Tibial nerve (tissue), 4 donors: ENCODE measurements at regions not wholly inside any gene's neighbourhood (a gene's known extent, or its start where the extent isn't known, plus 50 kb on each side); places are given as distances from the start of the nearest gene placed in this dataset.
A peak's percentile ranks its signal among the peaks of the same experiment; 100 is the strongest.

Source experiments
- DNase-seq, 2 donors: peaks; one replicate each; pipeline ENCODE4 v3.0.0-alpha.2; 2019; ENCODE audit warnings: low spot score in 2 of 2
- H3K27ac ChIP-seq, 4 donors: fragments of 200-600 bp; sonication (generic) in 3 of 4; one replicate each; pipeline ENCODE4 v1.5.1; 2017 to 2019; ENCODE audit warnings: mild to moderate bottlenecking in 1 of 4
- H3K27me3 ChIP-seq, 2 donors: fragments of 200-600 bp; sonication (generic) in 1 of 2; one replicate each; pipeline versions ENCODE4 v1.5.1 to v1.6.0; 2017 to 2019
- H3K36me3 ChIP-seq, 3 donors: fragments of 200-600 bp; sonication (generic); one replicate each; pipeline ENCODE4 v1.5.1; 2018 to 2019
- H3K4me1 ChIP-seq, 4 donors: fragments of 200-600 bp; sonication (generic) in 3 of 4; one replicate each; pipeline ENCODE4 v1.5.1; 2017 to 2019
- H3K4me3 ChIP-seq, 4 donors: fragments of 200-600 bp; sonication (generic) in 3 of 4; one replicate each; pipeline ENCODE4 v1.5.1; 2017 to 2019; ENCODE audit warnings: mild to moderate bottlenecking in 1 of 4, moderate library complexity in 1 of 4
- H3K9me3 ChIP-seq, 4 donors: fragments of 200-600 bp; sonication (generic) in 3 of 4; one replicate each; pipeline ENCODE4 v1.5.1; 2017 to 2019
- EP300 ChIP-seq, 2 donors: sonication (generic); formaldehyde crosslinking; IDR thresholded peaks; one replicate each; pipeline ENCODE4 v1.6.1; 2017; ENCODE audit warnings: antibody characterized with exemption in 2 of 2, mild to moderate bottlenecking in 1 of 2
- POLR2A ChIP-seq, 2 donors: fragments of 450-650 bp; IDR thresholded peaks; one replicate each; pipeline ENCODE4 v1.6.1; 2017; ENCODE audit warnings: antibody characterized with exemption in 2 of 2, mild to moderate bottlenecking in 2 of 2, moderate library complexity in 2 of 2
- WGBS, 2 donors: methylation state at CpG; one replicate each; pipeline ENCODE4 v1.1.5; 2018; 5-methylcytosine and 5-hydroxymethylcytosine counted together
- TF ChIP-seq, protein P1 (sequence below), 5 experiments: fragments of 200-600 bp in 3 of 5; fragments of 450-650 bp in 2 of 5; sonication (generic) in 3 of 5; IDR thresholded peaks; one replicate each; pipeline ENCODE4 v1.5.1; 2016 to 2019; ENCODE audit warnings: antibody characterized with exemption in 5 of 5, mild to moderate bottlenecking in 3 of 5, moderate library complexity in 2 of 5

GRCh38 chr16:87064731-87065445, 252.3 kb downstream of the C16orf95 start:
- Histone ChIP-seq H3K4me1 (peaks cover 0 to 15% (median 0%) of the 10 kb centered on the region in 4 donors), H3K36me3 (no peaks in the 10 kb centered on the region), H3K9me3 (no peaks in the 10 kb centered on the region), H3K4me3 (peak overlapping the region in 1 of 4 donors; percentile 30), H3K27ac (peak overlapping the region in 3 of 4 donors; percentile 10 to 62 (median 52)), H3K27me3 (no peaks in the 10 kb centered on the region)
- 42 to 61% methylated on average over 18 of the region's 18 CpGs for WGBS, 2 donors
- no peak for TF ChIP-seq POLR2A (IDR thresholded peaks at IDR 0.05)
- no peak for TF ChIP-seq EP300 (IDR thresholded peaks at IDR 0.05)
- TF ChIP-seq, protein P1, sequence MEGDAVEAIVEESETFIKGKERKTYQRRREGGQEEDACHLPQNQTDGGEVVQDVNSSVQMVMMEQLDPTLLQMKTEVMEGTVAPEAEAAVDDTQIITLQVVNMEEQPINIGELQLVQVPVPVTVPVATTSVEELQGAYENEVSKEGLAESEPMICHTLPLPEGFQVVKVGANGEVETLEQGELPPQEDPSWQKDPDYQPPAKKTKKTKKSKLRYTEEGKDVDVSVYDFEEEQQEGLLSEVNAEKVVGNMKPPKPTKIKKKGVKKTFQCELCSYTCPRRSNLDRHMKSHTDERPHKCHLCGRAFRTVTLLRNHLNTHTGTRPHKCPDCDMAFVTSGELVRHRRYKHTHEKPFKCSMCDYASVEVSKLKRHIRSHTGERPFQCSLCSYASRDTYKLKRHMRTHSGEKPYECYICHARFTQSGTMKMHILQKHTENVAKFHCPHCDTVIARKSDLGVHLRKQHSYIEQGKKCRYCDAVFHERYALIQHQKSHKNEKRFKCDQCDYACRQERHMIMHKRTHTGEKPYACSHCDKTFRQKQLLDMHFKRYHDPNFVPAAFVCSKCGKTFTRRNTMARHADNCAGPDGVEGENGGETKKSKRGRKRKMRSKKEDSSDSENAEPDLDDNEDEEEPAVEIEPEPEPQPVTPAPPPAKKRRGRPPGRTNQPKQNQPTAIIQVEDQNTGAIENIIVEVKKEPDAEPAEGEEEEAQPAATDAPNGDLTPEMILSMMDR (IDR thresholded peaks at IDR 0.05) = no peak
- DNase-seq = no peak

GRCh38 chr16:87065446-87066132, 251.6 kb downstream of the C16orf95 start:
- H3K27ac ChIP-seq = peak overlapping the region in 2 of 4 donors; percentile 52 to 62
- TF ChIP-seq EP300 (IDR thresholded peaks at IDR 0.05) (no peak), POLR2A (IDR thresholded peaks at IDR 0.05) (no peak)
- TF ChIP-seq, protein P1 (IDR thresholded peaks at IDR 0.05) = no peak
- peaks cover 0 to 11% (median 0%) of the 10 kb centered on the region in 4 donors for H3K4me1 ChIP-seq
- peak overlapping the region in 1 of 4 donors; percentile 30 for H3K4me3 ChIP-seq
- no peaks in the 10 kb centered on the region for H3K27me3 ChIP-seq
- WGBS, 2 donors = 53 to 61% methylated on average over 14 of the region's 14 CpGs
- H3K9me3 ChIP-seq = no peaks in the 10 kb centered on the region
- DNase-seq = no peak
- H3K36me3 ChIP-seq = no peaks in the 10 kb centered on the region

GRCh38 chr16:87066133-87067002, 250.8 kb downstream of the C16orf95 start:
- Histone ChIP-seq H3K4me3 (no peak overlapping the region), H3K36me3 (no peaks in the 10 kb centered on the region), H3K27me3 (no peaks in the 10 kb centered on the region), H3K9me3 (no peaks in the 10 kb centered on the region), H3K27ac (peak overlapping the region in 2 of 4 donors; percentile 4 to 62), H3K4me1 (peaks cover 0 to 8% (median 0%) of the 10 kb centered on the region in 4 donors)
- DNase-seq = no peak
- WGBS, 2 donors = 85% methylated on average over 24 to 30 of the region's 30 CpGs
- no peak for TF ChIP-seq POLR2A (IDR thresholded peaks at IDR 0.05)
- TF ChIP-seq, protein P1 (IDR thresholded peaks at IDR 0.05) = no peak
- no peak for TF ChIP-seq EP300 (IDR thresholded peaks at IDR 0.05)

GRCh38 chr16:87067003-87067556, 250.1 kb downstream of the C16orf95 start:
- peaks cover 0 to 8% (median 0%) of the 10 kb centered on the region in 4 donors for H3K4me1 ChIP-seq
- no peaks in the 10 kb centered on the region for H3K27me3 ChIP-seq
- H3K36me3 ChIP-seq = no peaks in the 10 kb centered on the region
- no peak for TF ChIP-seq EP300 (IDR thresholded peaks at IDR 0.05)
- TF ChIP-seq, protein P1 (IDR thresholded peaks at IDR 0.05) = no peak
- H3K9me3 ChIP-seq = no peaks in the 10 kb centered on the region
- peak overlapping the region in 1 of 4 donors; percentile 62 for H3K27ac ChIP-seq
- no peak overlapping the region for H3K4me3 ChIP-seq
- WGBS, 2 donors = 86 to 90% methylated on average over 24 of the region's 24 CpGs
- DNase-seq = no peak
